SK-N-SH treated with all-trans-retinoic acid at 6 μM for 48 hours (cell line): ENCODE measurements at regions not wholly inside any gene's neighbourhood (a gene's known extent, or its start where the extent isn't known, plus 50 kb on each side); places are given as distances from the start of the nearest gene placed in this dataset.

ENCODE experiments used
- ATAC-seq: fragments of 200-7000 bp; cut with Tn5 transposase; 3 replicates; pipeline ENCODE4 v1.9.1; 2020; ENCODE audit warnings: mild to moderate bottlenecking, moderate library complexity
- ARNTL ChIP-seq: fragments of 450-650 bp; formaldehyde crosslinking; IDR thresholded peaks from 2 replicates; pipeline ENCODE4 v1.5.0; 2020; ENCODE audit warnings: low read depth, mild to moderate bottlenecking, moderate library complexity, borderline replicate concordance
- BACH2 ChIP-seq: fragments of 250-450 bp; sonication (Bioruptor Pico); IDR thresholded peaks from 2 replicates; pipeline ENCODE4 v1.9.0; 2021; ENCODE audit warnings: mild to moderate bottlenecking, borderline replicate concordance
- CREB5 ChIP-seq: fragments of 250-450 bp; sonication (Bioruptor Pico); IDR thresholded peaks from 2 replicates; pipeline ENCODE4 v1.5.1; 2020; ENCODE audit warnings: low read depth, mild to moderate bottlenecking, moderate library complexity
- CSDC2 ChIP-seq: fragments of 250-450 bp; sonication (Bioruptor Pico); IDR thresholded peaks from 2 replicates; pipeline ENCODE4 v1.5.0; 2020; ENCODE audit warnings: mild to moderate bottlenecking, moderate library complexity
- CSRNP3 ChIP-seq: fragments of 250-450 bp; sonication (Bioruptor Pico); IDR thresholded peaks from 2 replicates; pipeline ENCODE4 v1.5.1; 2021; ENCODE audit warnings: mild to moderate bottlenecking, moderate library complexity
- ESRRG ChIP-seq: fragments of 250-450 bp; sonication (Bioruptor Pico); IDR thresholded peaks from 2 replicates; pipeline ENCODE4 v1.6.1; 2021; ENCODE audit warnings: mild to moderate bottlenecking
- GLIS3 ChIP-seq: fragments of 250-450 bp; sonication (Bioruptor Pico); IDR thresholded peaks from 2 replicates; pipeline ENCODE4 v1.5.0; 2020; ENCODE audit warnings: mild to moderate bottlenecking, moderate library complexity
- ISL1 ChIP-seq: fragments of 250-450 bp; sonication (Bioruptor Pico); IDR thresholded peaks from 2 replicates; pipeline ENCODE4 v2.1.2; 2022; ENCODE audit warnings: mild to moderate bottlenecking, moderate library complexity
- OSR1 ChIP-seq: fragments of 250-450 bp; sonication (Bioruptor Pico); IDR thresholded peaks from 2 replicates; pipeline ENCODE4 v1.8.0; 2022; ENCODE audit warnings: moderate library complexity, mild to moderate bottlenecking, inconsistent platforms
- PATZ1 ChIP-seq: fragments of 250-450 bp; sonication (Bioruptor Pico); IDR thresholded peaks from 2 replicates; pipeline ENCODE4 v1.8.0; 2020; ENCODE audit warnings: mild to moderate bottlenecking, moderate library complexity, borderline replicate concordance
- POU6F1 ChIP-seq: fragments of 250-450 bp; sonication (Bioruptor Pico); IDR thresholded peaks from 2 replicates; pipeline ENCODE4 v1.8.0; 2021; ENCODE audit warnings: low read depth, mild to moderate bottlenecking, moderate library complexity, borderline replicate concordance
- PPARA ChIP-seq: fragments of 250-450 bp; sonication (Bioruptor Pico); IDR thresholded peaks from 2 replicates; pipeline ENCODE4 v1.5.0; 2020; ENCODE audit warnings: mild to moderate bottlenecking, borderline replicate concordance
- RARB ChIP-seq: fragments of 250-450 bp; sonication (Bioruptor Pico); IDR thresholded peaks from 2 replicates; pipeline ENCODE4 v1.8.0; 2021; ENCODE audit warnings: mild to moderate bottlenecking, moderate library complexity
- SNAI2 ChIP-seq: fragments of 250-450 bp; sonication (Bioruptor Pico); IDR thresholded peaks from 2 replicates; pipeline ENCODE4 v1.5.0; 2020; ENCODE audit warnings: mild to moderate bottlenecking, moderate library complexity
- TCF4 ChIP-seq: fragments of 250-450 bp; sonication (Bioruptor Pico); IDR thresholded peaks from 2 replicates; pipeline ENCODE4 v1.8.0; 2021; ENCODE audit warnings: mild to moderate bottlenecking, moderate library complexity, borderline replicate concordance
- TOX ChIP-seq: fragments of 250-450 bp; sonication (Bioruptor Pico); IDR thresholded peaks from 2 replicates; pipeline ENCODE4 v1.8.0; 2021; ENCODE audit warnings: mild to moderate bottlenecking, moderate library complexity, borderline replicate concordance
- TSHZ2 ChIP-seq: fragments of 250-450 bp; sonication (Bioruptor Pico); IDR thresholded peaks from 2 replicates; pipeline ENCODE4 v1.5.0; 2020; ENCODE audit warnings: mild to moderate bottlenecking, moderate library complexity
- ZC3H10 ChIP-seq: fragments of 250-450 bp; sonication (Bioruptor Pico); IDR thresholded peaks from 2 replicates; pipeline ENCODE4 v1.5.1; 2021; ENCODE audit warnings: mild to moderate bottlenecking, moderate library complexity
- ZFP3 ChIP-seq: fragments of 250-450 bp; sonication (Bioruptor Pico); IDR thresholded peaks from 2 replicates; pipeline ENCODE4 v1.5.0; 2020; ENCODE audit warnings: mild to moderate bottlenecking, moderate library complexity
- ZFP30 ChIP-seq: fragments of 450-650 bp; formaldehyde crosslinking; IDR thresholded peaks from 2 replicates; pipeline ENCODE4 v1.5.0; 2022; ENCODE audit warnings: mild to moderate bottlenecking, moderate library complexity
- ZNF565 ChIP-seq: fragments of 450-650 bp; formaldehyde crosslinking; conservative IDR thresholded peaks from 2 replicates; pipeline ENCODE4 v1.5.0; 2020; ENCODE audit warnings: low read depth, mild to moderate bottlenecking, moderate library complexity
- ZNF70 ChIP-seq: fragments of 450-650 bp; formaldehyde crosslinking; IDR thresholded peaks from 2 replicates; pipeline ENCODE4 v1.5.0; 2020; ENCODE audit warnings: mild to moderate bottlenecking, moderate library complexity
- ZNF8 ChIP-seq: fragments of 450-650 bp; formaldehyde crosslinking; IDR thresholded peaks from 2 replicates; pipeline ENCODE4 v1.5.0; 2020; ENCODE audit warnings: mild to moderate bottlenecking, moderate library complexity

GRCh38 chr10:128956149-128956548 lies 510.9 kb upstream of the MGMT start:
- TF ChIP-seq ZC3H10 (CRISPR knock-in tag) (no peak), ESRRG (no peak)
- ATAC-seq, result no peak

- no peak for ATAC-seq
- TF ChIP-seq POU6F1 (CRISPR knock-in tag), result no peak
- no peak for TF ChIP-seq ZNF8 (CRISPR knock-in tag)
- TF ChIP-seq TOX (CRISPR knock-in tag), result no peak
- no peak for TF ChIP-seq ZNF70 (CRISPR knock-in tag)
- no peak for TF ChIP-seq GLIS3
- no peak for TF ChIP-seq OSR1 (CRISPR knock-in tag)
- no peak for TF ChIP-seq BACH2 (CRISPR knock-in tag)
- no peak for TF ChIP-seq TSHZ2
- no peak for TF ChIP-seq ZFP3
- no peak for TF ChIP-seq PPARA (CRISPR knock-in tag)
- TF ChIP-seq CREB5 (CRISPR knock-in tag), result no peak
- no peak for TF ChIP-seq ZFP30 (CRISPR knock-in tag)
- no peak for TF ChIP-seq CSDC2 (CRISPR knock-in tag)
- TF ChIP-seq TCF4 (CRISPR knock-in tag), result no peak
- no peak for TF ChIP-seq ISL1 (CRISPR knock-in tag)
- no peak for TF ChIP-seq ZC3H10 (CRISPR knock-in tag)
- TF ChIP-seq CSRNP3 (CRISPR knock-in tag), result no peak
Measured at GRCh38 chr10:128957221-128957620, 509.8 kb upstream of the MGMT start.

GRCh38 chr10:128958834-128959690 lies 508.0 kb upstream of the MGMT start:
- ATAC-seq, result no peak
- TF ChIP-seq ZNF8 (CRISPR knock-in tag) (no peak), ARNTL (no peak), TCF4 (CRISPR knock-in tag) (no peak), OSR1 (CRISPR knock-in tag) (no peak), ZNF565 (CRISPR knock-in tag) (no peak), ISL1 (CRISPR knock-in tag) (no peak), PPARA (CRISPR knock-in tag) (no peak), ESRRG (no peak), CSDC2 (CRISPR knock-in tag) (no peak), RARB (no peak), PATZ1 (CRISPR knock-in tag) (no peak), ZFP3 (no peak), TOX (CRISPR knock-in tag) (no peak), GLIS3 (no peak), CSRNP3 (CRISPR knock-in tag) (no peak), ZC3H10 (CRISPR knock-in tag) (no peak), BACH2 (CRISPR knock-in tag) (no peak), SNAI2 (CRISPR knock-in tag) (no peak), POU6F1 (CRISPR knock-in tag) (no peak)
